Neural cell (in vitro differentiated cells): ENCODE measurements at regions not wholly inside any gene's neighbourhood (a gene's known extent, or its start where the extent isn't known, plus 50 kb on each side); places are given as distances from the start of the nearest gene placed in this dataset.
"Not testable (repeated sequence)": the region's sequence is repeated elsewhere in the genome, so short reads cannot be mapped to it uniquely, and the experiment has no call there.

Source experiments
- H2AFZ ChIP-seq: fragments of 200-600, 300-800 bp; sonication (generic), shearing (Covaris generic); 2 replicates; pipeline ENCODE4 v1.6.0; 2014; ENCODE audit warnings: low read depth, mild to moderate bottlenecking, antibody characterized with exemption, low read length, moderate library complexity
- H3F3A ChIP-seq: fragments of 200-600 bp; shearing (Covaris generic); 2 replicates; pipeline ENCODE4 v1.6.1; 2016; ENCODE audit warnings: mild to moderate bottlenecking, moderate library complexity, mixed read lengths, antibody characterized with exemption, low read length; ENCODE audit not compliant: insufficient read depth, poor library complexity, severe bottlenecking
- H3K27ac ChIP-seq: fragments of 200-600, 300-800 bp; sonication (generic), shearing (Covaris generic); 2 replicates; pipeline ENCODE4 v1.5.1; 2014; ENCODE audit warnings: mild to moderate bottlenecking, low read length, moderate library complexity
- H3K27me3 ChIP-seq: fragments of 300-800, 200-600 bp; sonication (generic), shearing (Covaris generic); 2 replicates; pipeline ENCODE4 v1.6.0; 2014; ENCODE audit warnings: mild to moderate bottlenecking, low read depth, low read length, moderate library complexity; ENCODE audit not compliant: insufficient read depth
- H3K36me3 ChIP-seq: fragments of 300-800, 200-600 bp; sonication (generic), shearing (Covaris generic); 2 replicates; pipeline ENCODE4 v1.5.1; 2014; ENCODE audit warnings: mild to moderate bottlenecking, antibody characterized with exemption, low read length, moderate library complexity; ENCODE audit not compliant: insufficient read depth
- H3K4me2 ChIP-seq: fragments of 300-800, 200-600 bp; sonication (generic), shearing (Covaris generic); 2 replicates; pipeline ENCODE4 v1.6.0; 2014; ENCODE audit warnings: mild to moderate bottlenecking, low read length
- H3K4me3 ChIP-seq: fragments of 300-800, 200-600 bp; sonication (generic), shearing (Covaris generic); 2 replicates; pipeline ENCODE4 v1.5.1; 2014; ENCODE audit warnings: mild to moderate bottlenecking, low read length, moderate library complexity
- H3K79me2 ChIP-seq: fragments of 200-600 bp; shearing (Covaris generic); replicated peaks from 2 replicates; pipeline ENCODE4 v1.6.0; 2014; ENCODE audit warnings: mild to moderate bottlenecking, low read length, moderate library complexity; ENCODE audit not compliant: insufficient read depth
- H3K9ac ChIP-seq: fragments of 300-800, 200-600 bp; sonication (generic), shearing (Covaris generic); 2 replicates; pipeline ENCODE4 v1.6.1; 2016; ENCODE audit warnings: mild to moderate bottlenecking, low read length, mixed read lengths
- H3K9me2 ChIP-seq: fragments of 200-600 bp; shearing (Covaris generic); 2 replicates; pipeline ENCODE4 v1.6.1; 2016; ENCODE audit warnings: mild to moderate bottlenecking, low read length, mixed read lengths; ENCODE audit not compliant: insufficient read depth
- H3K9me3 ChIP-seq: fragments of 200-600, 300-800 bp; sonication (generic), shearing (Covaris generic); 2 replicates; pipeline ENCODE4 v1.6.1; 2016; ENCODE audit warnings: mild to moderate bottlenecking, mixed run types, low read length, moderate library complexity, mixed read lengths
- H4K20me1 ChIP-seq: fragments of 200-600 bp; shearing (Covaris generic); 2 replicates; pipeline ENCODE4 v1.6.1; 2016; ENCODE audit warnings: mild to moderate bottlenecking, mixed run types; ENCODE audit not compliant: insufficient read depth
- EP300 ChIP-seq: fragments of 450-650 bp; conservative IDR thresholded peaks from 2 replicates; pipeline ENCODE4 v1.6.1; 2014; ENCODE audit warnings: antibody characterized with exemption, mild to moderate bottlenecking, moderate library complexity; ENCODE audit not compliant: poor library complexity, severe bottlenecking
- MXI1 ChIP-seq: fragments of 450-650 bp; conservative IDR thresholded peaks from 2 replicates; pipeline ENCODE4 v1.6.1; 2014; ENCODE audit warnings: antibody characterized with exemption, mild to moderate bottlenecking; ENCODE audit not compliant: poor library complexity, severe bottlenecking
- POLR2AphosphoS5 ChIP-seq: IDR thresholded peaks from 2 replicates; pipeline ENCODE4 v1.6.1; 2012
- RAD21 ChIP-seq: fragments of 450-650 bp; conservative IDR thresholded peaks from 2 replicates; pipeline ENCODE4 v1.6.1; 2014; ENCODE audit warnings: antibody characterized with exemption, mild to moderate bottlenecking, moderate library complexity
- REST ChIP-seq: IDR thresholded peaks from 2 replicates; pipeline ENCODE4 v1.6.1; 2012; ENCODE audit warnings: borderline replicate concordance
- SMC3 ChIP-seq: fragments of 450-650 bp; conservative IDR thresholded peaks from 2 replicates; pipeline ENCODE4 v1.6.1; 2014; ENCODE audit warnings: antibody characterized with exemption, mild to moderate bottlenecking, moderate library complexity; ENCODE audit not compliant: poor library complexity
- TAF1 ChIP-seq: IDR thresholded peaks from 2 replicates; pipeline ENCODE4 v1.6.1; 2012; ENCODE audit warnings: low read depth
- TF ChIP-seq, protein P1 (sequence below): fragments of 450-650 bp; IDR thresholded peaks from 2 replicates; pipeline ENCODE4 v1.5.1; 2014; ENCODE audit warnings: antibody characterized with exemption, mild to moderate bottlenecking, moderate library complexity; ENCODE audit not compliant: poor library complexity, severe bottlenecking

- not testable (repeated sequence) for H3K27ac ChIP-seq, H3K9me2 ChIP-seq, H3K36me3 ChIP-seq, H2AFZ ChIP-seq, H4K20me1 ChIP-seq, H3K9me3 ChIP-seq, H3K27me3 ChIP-seq, H3K9ac ChIP-seq, H3K79me2 ChIP-seq, H3K4me2 ChIP-seq, H3K4me3 ChIP-seq, H3F3A ChIP-seq
These were observed 83.8 kb downstream of the VCPKMT start for GRCh38 chr14:50032462-50033167.

GRCh38 chr14:50035214-50035613 lies 81.2 kb downstream of the VCPKMT start:
- H3K27ac ChIP-seq: no peak overlapping the region
- H3K79me2 ChIP-seq: no peaks in the 10 kb centered on the region
- no peaks in the 10 kb centered on the region for H4K20me1 ChIP-seq
- H3F3A ChIP-seq: no peaks in the 10 kb centered on the region
- no peak overlapping the region for H3K9ac ChIP-seq
- H3K4me3 ChIP-seq: no peak overlapping the region
- no peak overlapping the region for H3K4me2 ChIP-seq
- no peak for TF ChIP-seq TAF1
- TF ChIP-seq POLR2AphosphoS5: no peak
- TF ChIP-seq SMC3: no peak
- no peak for TF ChIP-seq REST
- TF ChIP-seq RAD21: no peak
- no peak for TF ChIP-seq MXI1
- TF ChIP-seq, protein P1, sequence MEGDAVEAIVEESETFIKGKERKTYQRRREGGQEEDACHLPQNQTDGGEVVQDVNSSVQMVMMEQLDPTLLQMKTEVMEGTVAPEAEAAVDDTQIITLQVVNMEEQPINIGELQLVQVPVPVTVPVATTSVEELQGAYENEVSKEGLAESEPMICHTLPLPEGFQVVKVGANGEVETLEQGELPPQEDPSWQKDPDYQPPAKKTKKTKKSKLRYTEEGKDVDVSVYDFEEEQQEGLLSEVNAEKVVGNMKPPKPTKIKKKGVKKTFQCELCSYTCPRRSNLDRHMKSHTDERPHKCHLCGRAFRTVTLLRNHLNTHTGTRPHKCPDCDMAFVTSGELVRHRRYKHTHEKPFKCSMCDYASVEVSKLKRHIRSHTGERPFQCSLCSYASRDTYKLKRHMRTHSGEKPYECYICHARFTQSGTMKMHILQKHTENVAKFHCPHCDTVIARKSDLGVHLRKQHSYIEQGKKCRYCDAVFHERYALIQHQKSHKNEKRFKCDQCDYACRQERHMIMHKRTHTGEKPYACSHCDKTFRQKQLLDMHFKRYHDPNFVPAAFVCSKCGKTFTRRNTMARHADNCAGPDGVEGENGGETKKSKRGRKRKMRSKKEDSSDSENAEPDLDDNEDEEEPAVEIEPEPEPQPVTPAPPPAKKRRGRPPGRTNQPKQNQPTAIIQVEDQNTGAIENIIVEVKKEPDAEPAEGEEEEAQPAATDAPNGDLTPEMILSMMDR: no peak
- no peak for TF ChIP-seq EP300
- no peaks in the 10 kb centered on the region for H3K36me3 ChIP-seq
- no peak overlapping the region for H2AFZ ChIP-seq
- no peaks in the 10 kb centered on the region for H3K27me3 ChIP-seq
- no peaks in the 10 kb centered on the region for H3K9me2 ChIP-seq
- no peaks in the 10 kb centered on the region for H3K9me3 ChIP-seq

DNA sequence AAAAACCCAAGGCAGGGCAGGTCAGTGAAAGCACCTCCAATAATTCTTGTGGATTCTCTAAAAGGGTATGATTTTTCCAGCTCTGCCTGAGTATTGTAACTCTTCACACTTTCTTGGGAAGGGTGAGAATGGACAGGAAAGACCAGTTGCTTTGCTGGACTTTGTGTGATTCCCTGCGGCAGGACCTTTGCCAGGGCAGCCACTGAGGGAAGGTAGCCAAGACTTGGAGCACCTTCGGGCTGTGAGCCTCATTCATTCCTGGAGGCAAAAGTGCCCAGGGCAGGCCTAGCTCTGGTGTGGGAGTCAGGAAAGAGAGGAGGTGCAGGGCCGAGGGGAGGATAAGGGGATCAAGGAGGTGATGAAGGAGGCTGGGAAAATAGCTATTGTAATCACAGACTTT lies 80.2 kb downstream of the VCPKMT start:
- no peaks in the 10 kb centered on the region for H3K9me3 ChIP-seq
- TF ChIP-seq, protein P1: no peak
- TF ChIP-seq RAD21: no peak
- no peaks in the 10 kb centered on the region for H3K9me2 ChIP-seq

More for the DNA sequence above, 80.2 kb downstream of the VCPKMT start:
- Histone ChIP-seq H2AFZ (no peak overlapping the region), H3K79me2 (no peaks in the 10 kb centered on the region), H3K36me3 (no peaks in the 10 kb centered on the region), H3K9ac (no peak overlapping the region), H3K4me2 (no peak overlapping the region), H4K20me1 (no peaks in the 10 kb centered on the region), H3K27me3 (no peaks in the 10 kb centered on the region), H3K4me3 (no peak overlapping the region), H3F3A (no peaks in the 10 kb centered on the region), H3K27ac (no peak overlapping the region)
